ENCODE measurements at regions not wholly inside any gene's neighbourhood (a gene's known extent, or its start where the extent isn't known, plus 50 kb on each side); places are given as distances from the start of the nearest gene placed in this dataset.

DNA sequence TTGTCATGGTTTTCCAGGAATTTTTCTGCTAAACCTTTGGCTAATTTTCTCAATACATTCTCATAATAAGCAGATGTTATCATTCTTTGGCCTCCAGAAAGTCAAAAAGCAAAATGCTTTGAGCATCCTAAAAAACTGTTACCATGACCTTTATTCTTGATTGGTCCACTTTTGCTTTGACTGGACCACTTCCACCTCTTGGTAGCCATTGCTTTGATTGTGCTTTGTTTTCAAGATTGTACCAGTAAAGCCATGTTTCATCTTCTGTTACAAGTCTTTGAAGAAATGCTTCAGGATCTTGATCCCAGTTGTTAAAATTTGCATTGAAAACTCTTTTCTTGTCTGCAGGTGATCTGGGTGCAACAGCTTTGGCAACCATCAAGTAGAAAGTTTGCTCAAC lies 180.1 kb downstream of the DUSP6 start:
- H2AFZ ChIP-seq (replicated peaks): no peak overlapping the region
- Mint-ChIP-seq H3K4me3 (no peak overlapping the region), H3K9me3 (peaks cover 12% of the 10 kb centered on the region), H3K27ac (no peak overlapping the region), H3K4me1 (peaks cover 8% of the 10 kb centered on the region), H3K36me3 (no peaks in the 10 kb centered on the region), H3K27me3 (ENCODE audit: insufficient read depth, low read depth) (peaks cover 2% of the 10 kb centered on the region)
- no peaks in the 10 kb centered on the region for H4K20me1 ChIP-seq (ENCODE audit: low read depth)
- H3K27me3 ChIP-seq: no peaks in the 10 kb centered on the region
- no peaks in the 10 kb centered on the region for H3K79me2 ChIP-seq (ENCODE audit: low read depth)
- H3K4me1 ChIP-seq: peaks cover 7% of the 10 kb centered on the region
- no peaks in the 10 kb centered on the region for H3K9me3 ChIP-seq (ENCODE audit: low read depth)
- DNase-seq (ENCODE audit: low spot score): no peak
- no peaks in the 10 kb centered on the region for H3F3A ChIP-seq (ENCODE audit: low read depth)
- no peak overlapping the region for H3K9ac ChIP-seq
- TF ChIP-seq, protein P1, sequence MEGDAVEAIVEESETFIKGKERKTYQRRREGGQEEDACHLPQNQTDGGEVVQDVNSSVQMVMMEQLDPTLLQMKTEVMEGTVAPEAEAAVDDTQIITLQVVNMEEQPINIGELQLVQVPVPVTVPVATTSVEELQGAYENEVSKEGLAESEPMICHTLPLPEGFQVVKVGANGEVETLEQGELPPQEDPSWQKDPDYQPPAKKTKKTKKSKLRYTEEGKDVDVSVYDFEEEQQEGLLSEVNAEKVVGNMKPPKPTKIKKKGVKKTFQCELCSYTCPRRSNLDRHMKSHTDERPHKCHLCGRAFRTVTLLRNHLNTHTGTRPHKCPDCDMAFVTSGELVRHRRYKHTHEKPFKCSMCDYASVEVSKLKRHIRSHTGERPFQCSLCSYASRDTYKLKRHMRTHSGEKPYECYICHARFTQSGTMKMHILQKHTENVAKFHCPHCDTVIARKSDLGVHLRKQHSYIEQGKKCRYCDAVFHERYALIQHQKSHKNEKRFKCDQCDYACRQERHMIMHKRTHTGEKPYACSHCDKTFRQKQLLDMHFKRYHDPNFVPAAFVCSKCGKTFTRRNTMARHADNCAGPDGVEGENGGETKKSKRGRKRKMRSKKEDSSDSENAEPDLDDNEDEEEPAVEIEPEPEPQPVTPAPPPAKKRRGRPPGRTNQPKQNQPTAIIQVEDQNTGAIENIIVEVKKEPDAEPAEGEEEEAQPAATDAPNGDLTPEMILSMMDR (IDR thresholded peaks at IDR 0.05): no peak
- TF ChIP-seq EZH2phosphoT487 (IDR thresholded peaks at IDR 0.05) (no peak), EZH2 (IDR thresholded peaks at IDR 0.05) (no peak)
- no peak overlapping the region for H3K4me3 ChIP-seq
- no peaks in the 10 kb centered on the region for H3K36me3 ChIP-seq
- no peak overlapping the region for H3K27ac ChIP-seq
- no peak overlapping the region for H3K4me2 ChIP-seq

DNA sequence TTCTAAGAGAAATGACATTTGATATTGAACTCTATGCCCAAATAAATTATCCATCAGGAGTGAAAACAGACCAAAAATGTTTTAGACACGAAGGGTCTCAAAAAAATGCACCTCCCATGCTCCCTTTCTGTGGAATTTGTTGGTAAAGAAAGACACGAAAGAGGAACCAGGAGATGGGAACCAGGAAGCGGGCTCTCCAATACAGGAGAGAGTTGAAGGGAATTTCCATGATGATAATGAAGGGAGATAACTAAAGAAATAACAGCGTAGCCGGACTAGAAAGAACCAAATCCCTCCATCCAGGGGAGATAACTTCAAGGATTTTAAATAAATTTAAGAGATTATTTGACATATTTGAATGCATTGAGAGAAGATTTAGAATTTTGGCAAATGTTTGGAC lies 183.0 kb downstream of the DUSP6 start:
- Histone ChIP-seq H3K27me3 (no peaks in the 10 kb centered on the region), H2AFZ (replicated peaks) (peak overlapping the region; percentile 38), H3K27ac (no peak overlapping the region), H3K9me3 (ENCODE audit: low read depth) (no peaks in the 10 kb centered on the region), H3K4me3 (no peak overlapping the region), H3K36me3 (no peaks in the 10 kb centered on the region), H3K4me1 (no peaks in the 10 kb centered on the region), H3K4me2 (no peak overlapping the region), H3K79me2 (ENCODE audit: low read depth) (no peaks in the 10 kb centered on the region), H3F3A (ENCODE audit: low read depth) (no peaks in the 10 kb centered on the region), H3K9ac (no peak overlapping the region), H4K20me1 (ENCODE audit: low read depth) (no peaks in the 10 kb centered on the region)
- Mint-ChIP-seq H3K9me3 (peaks cover 10% of the 10 kb centered on the region), H3K36me3 (no peaks in the 10 kb centered on the region), H3K27ac (no peak overlapping the region), H3K4me1 (peaks cover 7% of the 10 kb centered on the region), H3K4me3 (no peak overlapping the region), H3K27me3 (ENCODE audit: insufficient read depth, low read depth) (peaks cover 2% of the 10 kb centered on the region)
- no peak for DNase-seq (ENCODE audit: low spot score)
- TF ChIP-seq EZH2 (IDR thresholded peaks at IDR 0.05) (no peak), EZH2phosphoT487 (IDR thresholded peaks at IDR 0.05) (no peak)
- TF ChIP-seq, protein P1 (IDR thresholded peaks at IDR 0.05): no peak

DNA sequence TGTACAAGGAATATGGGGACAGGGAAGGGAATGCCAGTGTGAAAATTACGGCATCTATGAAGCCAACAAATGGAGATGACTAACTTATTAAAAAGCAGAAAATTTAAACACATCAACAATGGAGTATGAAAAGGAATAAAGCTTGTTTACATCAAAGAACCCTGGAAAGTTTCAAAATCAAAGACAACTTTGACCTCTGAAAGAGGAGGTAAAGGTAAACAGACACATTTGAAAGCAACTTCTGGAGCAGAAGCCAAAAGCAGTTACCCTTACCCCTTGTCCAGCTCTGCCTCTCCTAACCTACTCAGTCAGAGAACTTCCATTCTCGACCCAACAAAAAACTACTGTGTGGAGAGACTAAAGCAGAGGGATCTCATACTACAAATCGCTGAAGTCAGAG lies 184.3 kb downstream of the DUSP6 start:
- peaks cover under 1% of the 10 kb centered on the region for H3K27me3 Mint-ChIP-seq (ENCODE audit: insufficient read depth, low read depth)
- H3K4me1 Mint-ChIP-seq: peaks cover 7% of the 10 kb centered on the region
- no peak overlapping the region for H3K27ac Mint-ChIP-seq
- no peaks in the 10 kb centered on the region for H3K4me1 ChIP-seq
- H3K9me3 Mint-ChIP-seq: peaks cover 10% of the 10 kb centered on the region
- H3K27ac ChIP-seq: peak overlapping the region; percentile 50
- H2AFZ ChIP-seq (replicated peaks): peak overlapping the region; percentile 32
- H3F3A ChIP-seq (ENCODE audit: low read depth): no peaks in the 10 kb centered on the region
- H3K4me3 ChIP-seq: no peak overlapping the region
- no peaks in the 10 kb centered on the region for H3K27me3 ChIP-seq
- no peak for TF ChIP-seq EZH2phosphoT487 (IDR thresholded peaks at IDR 0.05)
- TF ChIP-seq EZH2 (IDR thresholded peaks at IDR 0.05): no peak
- TF ChIP-seq, protein P1 (IDR thresholded peaks at IDR 0.05): no peak
- no peak overlapping the region for H3K9ac ChIP-seq
- no peak overlapping the region for H3K4me2 ChIP-seq
- no peaks in the 10 kb centered on the region for H3K9me3 ChIP-seq (ENCODE audit: low read depth)
- no peaks in the 10 kb centered on the region for H3K79me2 ChIP-seq (ENCODE audit: low read depth)
- H4K20me1 ChIP-seq (ENCODE audit: low read depth): no peaks in the 10 kb centered on the region
- H3K36me3 Mint-ChIP-seq: no peaks in the 10 kb centered on the region
- no peak overlapping the region for H3K4me3 Mint-ChIP-seq
- DNase-seq (ENCODE audit: low spot score): no peak
- H3K36me3 ChIP-seq: no peaks in the 10 kb centered on the region
